Right atrium auricular region (tissue), 2 donors: ENCODE measurements at regions not wholly inside any gene's neighbourhood (a gene's known extent, or its start where the extent isn't known, plus 50 kb on each side); places are given as distances from the start of the nearest gene placed in this dataset.

ENCODE experiments used
- DNase-seq: peaks from one replicate; pipeline ENCODE4 v3.0.0-alpha.2; 2019; ENCODE audit warnings: low spot score
- H3K27ac ChIP-seq, 2 donors: fragments of 200-600 bp; sonication (generic); 1 replicate in 1 of 2; 2 replicates in 1 of 2; pipeline ENCODE4 v1.5.1; 2016 to 2019
- H3K27me3 ChIP-seq, 2 donors: fragments of 200-600 bp; sonication (generic); one replicate each; pipeline versions ENCODE4 v1.5.1 to v1.6.0; 2017 to 2019
- H3K36me3 ChIP-seq: fragments of 200-600 bp; sonication (generic); one replicate; pipeline ENCODE4 v1.5.1; 2016
- H3K4me1 ChIP-seq, 2 donors: fragments of 200-600 bp; sonication (generic); one replicate each; pipeline versions ENCODE4 v1.5.1 to v1.6.0; 2017 to 2019
- H3K4me3 ChIP-seq, 2 donors: fragments of 200-600 bp; sonication (generic); 1 replicate in 1 of 2; 2 replicates in 1 of 2; pipeline ENCODE4 v1.5.1; 2017 to 2019; ENCODE audit warnings: mild to moderate bottlenecking in 1 of 2, moderate library complexity in 1 of 2
- H3K9me3 ChIP-seq, 2 donors: fragments of 200-600 bp; sonication (generic); one replicate each; pipeline ENCODE4 v1.5.1; 2019
- CTCF ChIP-seq, 2 donors: fragments of 200-600 bp; sonication (generic); IDR thresholded peaks; one replicate each; pipeline ENCODE4 v1.5.1; 2019; ENCODE audit warnings: antibody characterized with exemption in 2 of 2

GRCh38 chr13:70483599-70484276, 375.5 kb upstream of the KLHL1 start:
- no peak for TF ChIP-seq CTCF (IDR thresholded peaks at IDR 0.05)
- Histone ChIP-seq H3K4me1 (no peaks in the 10 kb centered on the region), H3K27me3 (no peaks in the 10 kb centered on the region), H3K4me3 (no peak overlapping the region), H3K27ac (no peak overlapping the region), H3K36me3 (no peaks in the 10 kb centered on the region), H3K9me3 (no peaks in the 10 kb centered on the region)
- no peak for DNase-seq

GRCh38 chr13:70473907-70474306, 365.7 kb upstream of the KLHL1 start:
- Histone ChIP-seq H3K27me3 (no peaks in the 10 kb centered on the region), H3K27ac (no peak overlapping the region), H3K9me3 (no peaks in the 10 kb centered on the region), H3K4me1 (no peaks in the 10 kb centered on the region), H3K36me3 (no peaks in the 10 kb centered on the region), H3K4me3 (no peak overlapping the region)
- no peak for DNase-seq
- no peak for TF ChIP-seq CTCF (IDR thresholded peaks at IDR 0.05)

GRCh38 chr13:70469077-70469476, 360.8 kb upstream of the KLHL1 start:
- no peak for DNase-seq
- no peak overlapping the region for H3K27ac ChIP-seq
- H3K4me1 ChIP-seq, result no peaks in the 10 kb centered on the region
- H3K4me3 ChIP-seq, result no peak overlapping the region
- H3K9me3 ChIP-seq, result no peaks in the 10 kb centered on the region
- no peaks in the 10 kb centered on the region for H3K27me3 ChIP-seq
- no peaks in the 10 kb centered on the region for H3K36me3 ChIP-seq
- TF ChIP-seq CTCF (IDR thresholded peaks at IDR 0.05), result no peak

- Histone ChIP-seq H3K27me3 (no peaks in the 10 kb centered on the region), H3K4me1 (no peaks in the 10 kb centered on the region), H3K4me3 (no peak overlapping the region), H3K36me3 (no peaks in the 10 kb centered on the region), H3K9me3 (peaks cover 0 to 3% of the 10 kb centered on the region in 2 donors), H3K27ac (no peak overlapping the region)
- no peak for TF ChIP-seq CTCF (IDR thresholded peaks at IDR 0.05)
- no peak for DNase-seq
Observed at GRCh38 chr13:70457474-70457873, 349.2 kb upstream of the KLHL1 start.

- H3K27ac ChIP-seq, result no peak overlapping the region
- H3K4me1 ChIP-seq, result no peaks in the 10 kb centered on the region
- H3K36me3 ChIP-seq, result no peaks in the 10 kb centered on the region
- H3K4me3 ChIP-seq, result no peak overlapping the region
- no peaks in the 10 kb centered on the region for H3K27me3 ChIP-seq
- no peak for DNase-seq
- no peaks in the 10 kb centered on the region for H3K9me3 ChIP-seq
- no peak for TF ChIP-seq CTCF (IDR thresholded peaks at IDR 0.05)
Observed at GRCh38 chr13:70448820-70449219, 340.6 kb upstream of the KLHL1 start.

GRCh38 chr13:70432276-70432805, 324.1 kb upstream of the KLHL1 start:
- H3K27ac ChIP-seq, result no peak overlapping the region
- no peak for TF ChIP-seq CTCF (IDR thresholded peaks at IDR 0.05)
- DNase-seq, result no peak
- H3K36me3 ChIP-seq, result no peaks in the 10 kb centered on the region
- no peaks in the 10 kb centered on the region for H3K4me1 ChIP-seq
- no peak overlapping the region for H3K4me3 ChIP-seq
- H3K27me3 ChIP-seq, result no peaks in the 10 kb centered on the region
- no peaks in the 10 kb centered on the region for H3K9me3 ChIP-seq
